ENCODE measurements at regions not wholly inside any gene's neighbourhood (a gene's known extent, or its start where the extent isn't known, plus 50 kb on each side); places are given as distances from the start of the nearest gene placed in this dataset.

GRCh38 chrX:14363728-14364127 is 165.6 kb upstream of the GLRA2 start:
- TF ChIP-seq FOSL1 (tag; conservative IDR thresholded peaks at IDR 0.05) (no peak), POLR2A (conservative IDR thresholded peaks at IDR 0.05) (no peak), NR1H2 (CRISPR knock-in tag; IDR thresholded peaks at IDR 0.05) (no peak), HNRNPUL1 (IDR thresholded peaks at IDR 0.05; ENCODE audit: low read length) (no peak), SMAD4 (CRISPR knock-in tag; conservative IDR thresholded peaks at IDR 0.05) (no peak), SRF (CRISPR knock-in tag; IDR thresholded peaks at IDR 0.05) (no peak), PRPF4 (IDR thresholded peaks at IDR 0.05; ENCODE audit: insufficient read depth, low read depth, low read length, poor library complexity, severe bottlenecking) (no peak), KDM4B (IDR thresholded peaks at IDR 0.05; ENCODE audit: borderline replicate concordance in 2 of 2, low read depth in 1 of 2) (no peak), NCOA4 (IDR thresholded peaks at IDR 0.05; ENCODE audit: partially characterized antibody) (no peak), ARHGAP35 (IDR thresholded peaks at IDR 0.05; ENCODE audit: partially characterized antibody) (no peak), JUND (IDR thresholded peaks at IDR 0.05; ENCODE audit: borderline replicate concordance, low read depth, low read length) (no peak), JUND (tag; IDR thresholded peaks at IDR 0.05; ENCODE audit: borderline replicate concordance, low read depth, low read length) (no peak)
- TF ChIP-seq, protein P1, sequence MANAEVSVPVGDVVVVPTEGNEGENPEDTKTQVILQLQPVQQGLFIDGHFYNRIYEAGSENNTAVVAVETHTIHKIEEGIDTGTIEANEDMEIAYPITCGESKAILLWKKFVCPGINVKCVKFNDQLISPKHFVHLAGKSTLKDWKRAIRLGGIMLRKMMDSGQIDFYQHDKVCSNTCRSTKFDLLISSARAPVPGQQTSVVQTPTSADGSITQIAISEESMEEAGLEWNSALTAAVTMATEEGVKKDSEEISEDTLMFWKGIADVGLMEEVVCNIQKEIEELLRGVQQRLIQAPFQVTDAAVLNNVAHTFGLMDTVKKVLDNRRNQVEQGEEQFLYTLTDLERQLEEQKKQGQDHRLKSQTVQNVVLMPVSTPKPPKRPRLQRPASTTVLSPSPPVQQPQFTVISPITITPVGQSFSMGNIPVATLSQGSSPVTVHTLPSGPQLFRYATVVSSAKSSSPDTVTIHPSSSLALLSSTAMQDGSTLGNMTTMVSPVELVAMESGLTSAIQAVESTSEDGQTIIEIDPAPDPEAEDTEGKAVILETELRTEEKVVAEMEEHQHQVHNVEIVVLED (CRISPR knock-in tag; IDR thresholded peaks at IDR 0.05): no peak
- TF ChIP-seq, protein P2, sequence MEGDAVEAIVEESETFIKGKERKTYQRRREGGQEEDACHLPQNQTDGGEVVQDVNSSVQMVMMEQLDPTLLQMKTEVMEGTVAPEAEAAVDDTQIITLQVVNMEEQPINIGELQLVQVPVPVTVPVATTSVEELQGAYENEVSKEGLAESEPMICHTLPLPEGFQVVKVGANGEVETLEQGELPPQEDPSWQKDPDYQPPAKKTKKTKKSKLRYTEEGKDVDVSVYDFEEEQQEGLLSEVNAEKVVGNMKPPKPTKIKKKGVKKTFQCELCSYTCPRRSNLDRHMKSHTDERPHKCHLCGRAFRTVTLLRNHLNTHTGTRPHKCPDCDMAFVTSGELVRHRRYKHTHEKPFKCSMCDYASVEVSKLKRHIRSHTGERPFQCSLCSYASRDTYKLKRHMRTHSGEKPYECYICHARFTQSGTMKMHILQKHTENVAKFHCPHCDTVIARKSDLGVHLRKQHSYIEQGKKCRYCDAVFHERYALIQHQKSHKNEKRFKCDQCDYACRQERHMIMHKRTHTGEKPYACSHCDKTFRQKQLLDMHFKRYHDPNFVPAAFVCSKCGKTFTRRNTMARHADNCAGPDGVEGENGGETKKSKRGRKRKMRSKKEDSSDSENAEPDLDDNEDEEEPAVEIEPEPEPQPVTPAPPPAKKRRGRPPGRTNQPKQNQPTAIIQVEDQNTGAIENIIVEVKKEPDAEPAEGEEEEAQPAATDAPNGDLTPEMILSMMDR (IDR thresholded peaks at IDR 0.05 in 2 of 3, conservative IDR thresholded peaks at IDR 0.05 in 1 of 3; ENCODE audit: insufficient read depth in 2 of 3, low read depth in 1 of 3, low read length in 3 of 3): no peak
